ENCODE measurements at regions not wholly inside any gene's neighbourhood (a gene's known extent, or its start where the extent isn't known, plus 50 kb on each side); places are given as distances from the start of the nearest gene placed in this dataset.

DNA sequence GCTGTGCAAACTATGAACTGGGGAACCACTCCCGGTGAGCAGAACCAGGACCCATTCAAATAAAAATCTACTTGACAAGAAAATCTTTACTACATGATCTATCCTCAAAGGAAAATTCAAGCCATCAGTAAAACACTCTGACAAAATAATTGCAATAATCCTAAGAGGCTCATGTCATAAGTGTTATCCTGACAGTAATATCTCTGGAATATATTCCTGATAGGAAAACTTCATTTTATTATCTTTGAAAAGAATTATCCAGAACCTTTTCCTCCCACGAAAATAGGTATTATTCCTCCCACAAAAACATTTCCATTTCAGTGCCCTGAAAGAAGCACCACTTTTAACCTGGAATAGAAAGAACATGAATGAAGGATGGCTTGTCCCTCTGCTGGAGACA lies 357.7 kb upstream of the PCDH7 start:
- no peaks in the 10 kb centered on the region for H3K27me3 ChIP-seq (replicated peaks; ENCODE audit: insufficient read depth)
- no peak overlapping the region for H3K4me3 ChIP-seq
- H3K9me3 ChIP-seq = no peaks in the 10 kb centered on the region
- ATAC-seq (ENCODE audit: insufficient number of reproducible peaks, low FRiP score, low read depth) = no peak
- no peak overlapping the region for H3K27ac ChIP-seq
- H3K36me3 ChIP-seq = no peaks in the 10 kb centered on the region
- TF ChIP-seq, protein P1, sequence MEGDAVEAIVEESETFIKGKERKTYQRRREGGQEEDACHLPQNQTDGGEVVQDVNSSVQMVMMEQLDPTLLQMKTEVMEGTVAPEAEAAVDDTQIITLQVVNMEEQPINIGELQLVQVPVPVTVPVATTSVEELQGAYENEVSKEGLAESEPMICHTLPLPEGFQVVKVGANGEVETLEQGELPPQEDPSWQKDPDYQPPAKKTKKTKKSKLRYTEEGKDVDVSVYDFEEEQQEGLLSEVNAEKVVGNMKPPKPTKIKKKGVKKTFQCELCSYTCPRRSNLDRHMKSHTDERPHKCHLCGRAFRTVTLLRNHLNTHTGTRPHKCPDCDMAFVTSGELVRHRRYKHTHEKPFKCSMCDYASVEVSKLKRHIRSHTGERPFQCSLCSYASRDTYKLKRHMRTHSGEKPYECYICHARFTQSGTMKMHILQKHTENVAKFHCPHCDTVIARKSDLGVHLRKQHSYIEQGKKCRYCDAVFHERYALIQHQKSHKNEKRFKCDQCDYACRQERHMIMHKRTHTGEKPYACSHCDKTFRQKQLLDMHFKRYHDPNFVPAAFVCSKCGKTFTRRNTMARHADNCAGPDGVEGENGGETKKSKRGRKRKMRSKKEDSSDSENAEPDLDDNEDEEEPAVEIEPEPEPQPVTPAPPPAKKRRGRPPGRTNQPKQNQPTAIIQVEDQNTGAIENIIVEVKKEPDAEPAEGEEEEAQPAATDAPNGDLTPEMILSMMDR (IDR thresholded peaks at IDR 0.05) = no peak
- DNase-seq (ENCODE audit: low spot score) = no peak
- H3K4me1 ChIP-seq (ENCODE audit: control insufficient read depth in 1 of 2, low read depth in 2 of 2) = no peaks in the 10 kb centered on the region

DNA sequence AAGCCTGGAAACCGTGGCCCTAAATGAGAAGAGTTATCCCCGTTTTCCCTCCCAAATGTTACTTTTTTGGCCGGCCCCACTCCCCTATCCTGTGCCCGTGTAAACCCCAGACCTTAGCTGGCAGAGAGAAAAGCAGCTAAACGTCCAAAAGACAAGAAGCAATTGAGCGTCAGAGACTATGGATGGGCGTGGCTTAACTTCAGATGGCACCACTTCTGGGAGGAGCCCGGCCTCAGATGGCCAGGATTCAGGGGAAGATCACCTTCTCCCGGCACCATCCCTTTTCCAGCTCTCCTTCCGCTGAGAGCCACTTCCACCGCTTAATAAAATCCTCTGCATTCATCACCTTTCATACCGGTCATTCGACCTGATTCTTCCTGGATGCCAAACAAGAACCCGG lies 350.1 kb upstream of the PCDH7 start:
- DNase-seq (ENCODE audit: low spot score) (no peak), ATAC-seq (ENCODE audit: insufficient number of reproducible peaks, low FRiP score, low read depth) (no peak)
- Histone ChIP-seq H3K27me3 (replicated peaks; ENCODE audit: insufficient read depth) (no peaks in the 10 kb centered on the region), H3K9me3 (no peaks in the 10 kb centered on the region), H3K4me1 (ENCODE audit: control insufficient read depth in 1 of 2, low read depth in 2 of 2) (no peaks in the 10 kb centered on the region), H3K36me3 (no peaks in the 10 kb centered on the region), H3K27ac (no peak overlapping the region), H3K4me3 (no peak overlapping the region)
- TF ChIP-seq, protein P1 (IDR thresholded peaks at IDR 0.05) = no peak

DNA sequence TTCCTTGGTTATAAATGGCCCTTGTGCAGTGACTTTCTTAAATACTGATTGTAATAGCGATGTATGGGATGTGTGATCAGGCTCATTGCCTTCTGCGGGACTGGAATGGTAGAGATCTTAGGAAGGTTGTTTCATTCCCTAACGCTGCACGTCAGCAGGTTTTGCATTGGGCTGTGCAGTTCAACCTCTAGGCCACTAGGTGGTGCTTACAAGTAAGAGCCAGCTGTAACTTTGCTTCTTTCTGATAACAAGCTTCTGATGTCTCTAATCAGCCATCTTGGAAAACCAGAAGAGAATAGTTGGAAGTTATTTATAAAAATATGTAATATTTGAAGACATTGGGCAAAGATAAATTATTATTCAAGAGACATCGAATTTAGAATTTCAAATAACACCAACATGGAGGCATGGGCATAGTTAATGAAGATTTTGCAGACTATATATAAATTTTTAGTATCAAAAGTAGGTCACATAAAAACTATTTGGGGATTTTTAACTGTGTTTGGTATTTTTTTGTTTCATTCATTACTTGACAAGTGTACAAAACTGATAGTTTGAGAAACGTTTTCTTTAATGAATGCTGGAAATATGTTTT lies 339.7 kb upstream of the PCDH7 start:
- Histone ChIP-seq H3K4me3 (no peak overlapping the region), H3K27me3 (replicated peaks; ENCODE audit: insufficient read depth) (no peaks in the 10 kb centered on the region), H3K27ac (no peak overlapping the region), H3K36me3 (no peaks in the 10 kb centered on the region), H3K4me1 (ENCODE audit: control insufficient read depth in 1 of 2, low read depth in 2 of 2) (no peaks in the 10 kb centered on the region), H3K9me3 (no peaks in the 10 kb centered on the region)
- TF ChIP-seq, protein P1 (IDR thresholded peaks at IDR 0.05) = peak; percentile 16
- DNase-seq (ENCODE audit: low spot score) (no peak), ATAC-seq (ENCODE audit: insufficient number of reproducible peaks, low FRiP score, low read depth) (no peak)

DNA sequence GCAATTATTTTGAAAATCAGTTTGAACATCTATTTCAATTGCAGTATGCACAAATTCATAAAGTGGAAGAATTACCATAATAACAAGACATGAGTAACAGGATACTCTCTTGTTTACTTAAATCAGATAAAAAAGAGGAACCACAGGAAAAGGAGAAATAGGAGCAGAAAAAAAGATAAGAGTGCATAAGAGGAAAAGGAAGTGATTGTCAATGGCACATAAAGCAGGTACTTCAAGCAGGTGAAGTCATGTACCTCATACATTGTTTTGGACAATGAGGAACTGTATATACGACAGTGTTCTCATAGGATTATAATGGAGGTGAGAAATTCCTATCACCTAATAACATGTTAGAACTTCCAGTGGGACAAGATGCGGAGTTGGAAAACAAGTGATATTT lies 334.5 kb upstream of the PCDH7 start:
- DNase-seq (ENCODE audit: low spot score) (no peak), ATAC-seq (ENCODE audit: insufficient number of reproducible peaks, low FRiP score, low read depth) (no peak)
- no peaks in the 10 kb centered on the region for H3K27me3 ChIP-seq (replicated peaks; ENCODE audit: insufficient read depth)
- H3K4me1 ChIP-seq (ENCODE audit: control insufficient read depth in 1 of 2, low read depth in 2 of 2) = no peaks in the 10 kb centered on the region
- H3K9me3 ChIP-seq = no peaks in the 10 kb centered on the region
- no peak overlapping the region for H3K27ac ChIP-seq
- no peak overlapping the region for H3K4me3 ChIP-seq
- TF ChIP-seq, protein P1 (IDR thresholded peaks at IDR 0.05) = no peak
- no peaks in the 10 kb centered on the region for H3K36me3 ChIP-seq

DNA sequence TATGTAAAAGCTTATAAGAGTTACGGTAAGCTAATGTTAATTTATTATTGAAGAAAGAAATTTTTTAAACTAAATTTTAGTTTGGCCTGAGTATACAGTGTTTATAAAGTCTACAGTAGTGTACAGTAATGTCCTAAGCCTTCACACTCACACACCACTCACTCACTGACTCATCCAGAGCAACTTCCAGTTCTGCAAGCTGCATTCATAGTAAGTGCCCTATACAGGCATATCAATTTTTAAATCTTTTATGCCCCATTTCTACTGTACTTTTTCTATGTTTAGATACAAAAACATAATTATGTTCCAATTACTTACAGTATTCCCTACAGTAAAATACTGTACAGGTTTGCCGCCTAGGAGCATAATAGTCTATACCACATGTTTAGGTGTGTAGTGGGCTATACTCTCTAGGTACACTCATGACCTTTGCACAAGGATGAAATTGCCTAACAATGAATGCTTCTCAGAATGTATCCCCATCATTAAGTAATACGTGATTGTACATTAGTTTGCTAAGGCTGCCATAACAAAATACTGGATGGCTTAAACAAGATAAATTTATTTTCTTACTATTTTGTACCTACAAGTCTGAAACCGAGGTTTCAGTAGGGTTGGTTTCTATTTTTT lies 333.8 kb upstream of the PCDH7 start:
- TF ChIP-seq, protein P1 (IDR thresholded peaks at IDR 0.05) = no peak
- DNase-seq (ENCODE audit: low spot score) = no peak
- no peaks in the 10 kb centered on the region for H3K9me3 ChIP-seq
- no peak overlapping the region for H3K27ac ChIP-seq
- no peak for ATAC-seq (ENCODE audit: insufficient number of reproducible peaks, low FRiP score, low read depth)
- H3K4me1 ChIP-seq (ENCODE audit: control insufficient read depth in 1 of 2, low read depth in 2 of 2) = no peaks in the 10 kb centered on the region
- H3K4me3 ChIP-seq = no peak overlapping the region
- no peaks in the 10 kb centered on the region for H3K36me3 ChIP-seq
- no peaks in the 10 kb centered on the region for H3K27me3 ChIP-seq (replicated peaks; ENCODE audit: insufficient read depth)

All from thoracic aorta (tissue), 2 donors.